Activated CD8-positive, alpha-beta memory T cell treated with anti-CD3 and anti-CD28 coated beads, Interleukin-2, amount 50 U/mL, for 1 hour (primary cell): ENCODE measurements at regions not wholly inside any gene's neighbourhood (a gene's known extent, or its start where the extent isn't known, plus 50 kb on each side); places are given as distances from the start of the nearest gene placed in this dataset.

ENCODE experiments used
- DNase-seq: peaks from one replicate; pipeline ENCODE4 v3.0.0-alpha.2; 2020; ENCODE audit errors: extremely low read depth

DNA sequence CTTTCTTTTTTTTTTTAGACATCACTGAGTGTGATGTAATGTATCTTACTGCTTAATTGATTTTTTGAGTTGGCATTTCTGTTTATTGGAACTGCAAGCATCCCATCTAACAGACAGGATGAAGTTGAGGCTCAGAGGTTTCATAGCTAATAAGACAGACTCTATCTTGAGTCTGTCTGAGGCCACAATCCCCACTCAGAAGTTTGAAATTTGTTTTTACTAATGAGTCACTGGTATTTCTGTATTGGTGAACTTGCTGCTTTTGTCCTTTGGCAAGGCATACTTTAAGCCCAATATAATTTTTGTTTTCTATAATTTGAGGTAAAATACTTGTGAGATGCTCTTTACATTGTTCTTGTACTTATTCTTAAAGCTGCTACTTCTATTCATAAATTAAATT, 491.2 kb downstream of the PSAT1 start:
- DNase-seq = no peak

DNA sequence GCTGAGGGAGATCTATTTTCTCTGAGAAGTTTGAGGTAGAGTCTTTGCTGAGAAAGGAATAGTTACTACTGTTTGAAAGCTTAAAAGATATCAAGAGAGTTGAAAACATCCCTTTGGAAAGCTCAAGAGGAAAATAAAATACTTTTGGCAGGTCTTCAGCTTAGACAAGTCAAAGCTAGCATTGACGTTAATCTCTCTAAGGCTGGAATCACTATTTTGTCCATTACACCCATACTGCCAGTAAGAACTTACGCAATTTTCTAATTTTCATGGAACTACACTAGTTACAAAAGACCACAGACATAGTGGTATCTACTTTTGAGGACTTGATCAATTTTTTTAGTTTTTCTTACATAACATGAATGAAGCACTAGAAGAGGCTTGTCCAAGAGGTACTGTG, 494.9 kb downstream of the PSAT1 start:
- DNase-seq = no peak

DNA sequence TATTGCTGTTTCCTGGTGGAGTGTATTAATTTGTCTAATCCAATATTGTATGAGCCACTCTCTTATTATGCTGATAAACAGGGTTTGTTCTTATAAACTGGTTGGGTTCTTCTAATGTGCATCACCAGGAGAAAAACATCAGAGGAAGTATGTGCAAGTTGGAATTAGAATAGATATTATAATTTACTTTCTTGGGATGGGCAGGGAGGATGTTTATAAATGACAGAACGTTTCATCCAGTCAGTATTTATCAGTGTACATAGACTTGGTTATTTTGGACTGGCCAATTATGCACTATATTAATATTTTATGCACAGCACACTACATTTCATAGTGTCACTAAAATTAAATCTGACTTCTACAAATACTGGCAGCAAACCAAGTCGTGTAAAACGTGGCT, 495.8 kb downstream of the PSAT1 start:
- DNase-seq = no peak

DNA sequence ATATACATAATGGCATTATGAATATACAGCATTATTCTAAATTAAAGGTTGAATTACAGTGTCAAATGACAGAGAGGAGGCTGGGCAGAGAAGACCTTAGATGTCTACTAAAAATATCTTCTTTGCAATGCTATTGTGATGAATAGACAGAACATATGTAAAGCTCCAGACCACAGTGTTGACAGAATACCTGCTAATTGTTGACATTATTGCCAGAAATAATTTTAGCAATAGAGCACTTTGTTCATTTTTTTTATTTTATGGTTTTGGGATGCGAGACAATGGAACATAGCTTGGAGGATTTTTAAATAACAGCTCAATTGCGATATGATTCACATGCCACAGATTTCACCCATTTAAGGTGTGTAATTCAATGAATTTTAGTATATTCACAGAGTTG, 508.8 kb downstream of the PSAT1 start:
- DNase-seq = no peak

DNA sequence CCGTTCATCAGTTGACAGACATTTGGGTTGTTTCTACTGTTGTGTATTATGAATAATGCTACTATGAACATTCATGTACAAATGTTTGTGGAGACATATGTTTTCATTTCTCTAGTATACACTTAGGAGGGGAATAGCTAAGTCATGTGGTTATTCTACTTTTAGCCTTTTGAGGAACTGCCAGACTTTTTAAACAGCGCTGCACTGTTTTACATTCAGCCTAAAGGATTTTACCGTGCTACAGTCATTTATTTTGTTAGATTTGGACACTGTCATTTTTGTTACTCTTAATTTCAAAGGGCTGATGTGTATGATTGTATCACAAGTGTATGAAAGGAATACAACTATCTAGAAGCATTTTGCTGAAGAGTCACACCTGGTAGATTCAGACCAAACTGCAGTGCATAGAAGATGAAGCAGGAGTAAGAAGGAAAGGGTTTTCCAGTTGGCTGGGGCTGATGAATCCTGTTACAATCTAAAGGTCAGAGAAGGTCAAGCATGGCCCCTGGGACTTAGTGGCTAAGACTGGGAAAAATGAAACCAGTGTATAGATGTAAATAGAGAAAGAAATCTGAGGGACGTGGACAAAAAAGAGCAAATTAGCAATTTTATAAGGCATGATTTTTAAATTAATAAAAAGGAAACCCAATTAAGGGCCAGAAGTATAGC, 509.7 kb downstream of the PSAT1 start:
- DNase-seq = no peak

DNA sequence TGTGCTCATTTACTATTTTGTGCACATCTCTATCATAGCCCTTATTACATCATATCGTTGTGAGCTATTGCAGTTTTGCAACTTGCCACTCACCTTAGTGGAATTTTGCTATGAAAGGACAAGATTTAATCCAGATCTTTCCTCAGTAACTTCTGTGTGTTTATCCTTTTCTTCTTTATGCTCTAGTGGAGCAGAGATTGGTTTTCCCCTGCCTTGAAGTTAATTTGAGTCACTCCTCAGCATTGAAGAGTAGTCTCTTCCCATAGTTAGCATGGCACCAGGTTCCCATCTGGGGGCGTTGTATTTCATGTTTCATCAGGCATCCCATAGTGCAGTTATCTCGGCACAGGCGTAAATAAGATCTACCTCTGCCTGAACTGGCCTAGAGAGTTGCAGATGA, 510.4 kb downstream of the PSAT1 start:
- no peak for DNase-seq

DNA sequence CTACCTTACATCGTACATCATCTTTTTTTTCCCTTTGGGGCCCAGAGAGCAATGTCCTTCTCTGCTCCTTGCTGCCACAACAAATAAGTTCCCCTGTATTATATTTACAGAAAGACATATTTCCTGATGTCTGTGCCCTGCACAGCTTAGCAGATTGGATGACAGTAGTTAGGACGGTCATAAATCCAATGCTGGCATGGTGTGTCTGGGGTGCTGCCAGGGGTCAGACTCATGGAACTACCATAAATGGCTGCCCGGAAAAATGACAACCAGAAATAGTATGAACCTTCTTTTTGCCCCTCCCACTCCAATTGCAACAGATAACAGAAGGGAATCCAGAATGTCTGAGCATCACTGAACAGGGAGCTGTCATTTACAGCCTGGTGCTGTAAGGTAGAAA, 511.1 kb downstream of the PSAT1 start:
- DNase-seq = no peak

DNA sequence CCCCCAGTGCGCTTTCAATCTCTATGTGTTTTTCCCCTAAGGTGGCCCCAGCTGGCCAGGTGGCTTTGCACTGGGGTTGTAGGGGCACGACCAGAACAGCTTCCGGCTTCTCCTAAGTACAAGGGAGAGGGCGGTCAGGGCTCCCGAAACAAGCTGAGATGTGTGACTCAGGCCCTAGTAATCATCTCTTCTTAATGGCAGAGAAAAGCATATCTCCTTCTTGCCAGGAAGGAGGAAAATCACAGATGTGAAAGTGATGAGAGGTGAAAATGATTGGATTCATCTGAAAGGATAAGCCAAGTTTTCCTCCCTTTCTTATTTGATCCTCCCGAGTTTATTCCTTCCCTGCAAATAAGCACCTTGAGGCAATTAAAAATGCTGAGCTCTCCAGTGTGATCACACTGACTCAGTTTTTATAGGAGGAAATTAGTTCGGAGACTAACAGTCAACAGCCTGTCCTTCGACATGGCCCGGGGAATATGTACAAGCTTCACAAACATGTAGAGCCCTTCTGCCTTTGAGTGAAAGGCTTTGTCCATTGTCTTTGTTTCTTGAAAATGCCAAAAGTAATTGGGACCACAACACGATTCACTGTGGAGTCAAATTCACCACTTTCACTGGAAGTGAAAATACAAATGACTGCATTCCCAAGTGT, 514.8 kb downstream of the PSAT1 start:
- DNase-seq = no peak

DNA sequence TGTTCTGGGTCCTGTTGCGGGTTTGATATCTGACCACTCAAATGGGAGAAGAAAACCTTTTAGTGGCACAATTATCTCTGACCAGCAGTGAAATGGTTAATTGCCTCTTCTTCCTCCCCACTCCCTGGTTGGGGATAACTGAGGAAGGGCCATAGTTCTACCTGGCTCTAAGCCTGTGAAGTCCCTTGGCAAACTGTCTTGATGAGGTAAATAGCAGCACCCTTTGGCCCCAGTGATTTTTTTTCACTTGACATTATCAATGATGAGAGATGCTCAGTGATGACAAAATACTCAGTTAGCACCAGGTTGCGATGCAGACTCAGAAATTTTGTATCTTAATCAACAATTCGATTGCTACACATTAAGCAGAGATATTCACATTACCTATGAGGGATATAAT, 515.7 kb downstream of the PSAT1 start:
- DNase-seq = no peak

DNA sequence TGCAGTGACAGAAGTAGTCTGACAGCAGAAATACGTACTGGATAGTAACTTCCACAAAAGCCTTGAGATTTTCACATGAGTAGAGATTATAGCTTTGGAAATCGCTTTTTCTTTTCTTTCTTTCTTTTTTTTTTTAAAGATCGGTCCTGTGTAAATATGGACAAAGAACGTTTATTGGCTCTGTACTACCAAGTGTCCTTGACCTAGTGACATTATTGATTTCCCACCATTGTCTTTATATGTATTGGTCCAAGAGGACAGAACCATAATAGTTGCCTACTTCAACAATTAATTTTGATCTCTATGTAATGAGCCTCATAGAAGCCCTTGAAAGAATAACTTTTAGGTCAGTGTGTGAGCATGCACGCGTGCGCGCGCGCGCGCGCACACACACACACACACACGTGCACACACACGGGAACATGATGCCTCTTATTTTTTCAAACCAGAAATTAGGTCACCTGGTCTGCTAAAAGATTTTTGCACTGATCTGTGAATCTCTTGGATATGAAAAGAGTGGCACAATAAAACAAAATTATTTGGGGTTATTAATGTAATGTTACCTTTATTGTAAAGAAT, 516.8 kb downstream of the PSAT1 start:
- no peak for DNase-seq

DNA sequence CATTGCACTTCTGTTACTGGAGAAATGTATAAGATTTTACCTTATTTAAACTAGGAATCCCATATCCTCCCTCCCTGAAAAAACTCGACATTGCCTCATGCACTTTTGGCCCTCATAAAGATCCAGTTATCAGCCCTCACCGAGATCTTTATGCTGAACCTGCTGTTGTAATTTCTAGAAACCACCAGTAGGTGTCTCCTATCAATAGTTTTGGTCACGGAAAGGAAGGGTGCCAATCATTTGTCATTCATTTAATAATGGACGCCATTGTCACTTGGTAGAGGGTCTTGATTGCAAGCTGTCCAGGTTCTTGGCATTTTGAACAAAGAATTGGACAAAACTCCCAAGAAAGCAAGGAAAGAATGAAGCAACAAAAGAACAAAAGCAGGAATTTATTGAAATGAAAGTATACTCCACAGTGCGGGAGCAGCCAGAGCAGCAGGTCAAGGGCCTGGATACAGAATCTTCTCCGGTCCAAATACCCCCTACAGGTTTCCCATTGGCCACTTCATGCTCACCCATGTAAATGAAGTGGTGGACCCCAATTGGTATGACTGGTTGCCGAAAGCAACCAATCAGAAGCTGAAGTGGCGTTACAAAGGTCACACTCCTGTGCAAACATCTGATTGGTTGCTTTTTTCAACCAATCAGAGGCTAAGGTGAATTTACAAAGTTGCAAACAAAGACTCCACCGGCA, 524.3 kb downstream of the PSAT1 start:
- no peak for DNase-seq

DNA sequence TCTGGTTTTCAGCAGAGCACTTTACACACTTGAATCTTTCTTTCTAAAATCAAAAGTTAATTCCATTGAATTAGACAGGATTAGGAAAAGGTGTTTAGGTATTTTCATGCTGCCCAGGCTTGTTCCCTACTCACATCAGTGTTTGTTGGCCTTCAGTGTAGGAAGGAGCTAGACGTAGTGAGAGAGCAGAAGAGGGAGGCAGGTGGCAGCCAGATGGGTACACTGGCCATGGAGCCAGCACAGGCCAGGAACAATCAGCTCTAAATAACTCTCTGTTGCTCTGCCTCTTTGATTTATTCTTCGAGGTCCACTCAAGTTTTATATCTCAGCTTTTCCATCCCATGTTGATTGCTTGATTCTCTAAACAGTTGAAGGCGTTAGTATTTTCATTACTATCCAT, 529.6 kb downstream of the PSAT1 start:
- DNase-seq = no peak

DNA sequence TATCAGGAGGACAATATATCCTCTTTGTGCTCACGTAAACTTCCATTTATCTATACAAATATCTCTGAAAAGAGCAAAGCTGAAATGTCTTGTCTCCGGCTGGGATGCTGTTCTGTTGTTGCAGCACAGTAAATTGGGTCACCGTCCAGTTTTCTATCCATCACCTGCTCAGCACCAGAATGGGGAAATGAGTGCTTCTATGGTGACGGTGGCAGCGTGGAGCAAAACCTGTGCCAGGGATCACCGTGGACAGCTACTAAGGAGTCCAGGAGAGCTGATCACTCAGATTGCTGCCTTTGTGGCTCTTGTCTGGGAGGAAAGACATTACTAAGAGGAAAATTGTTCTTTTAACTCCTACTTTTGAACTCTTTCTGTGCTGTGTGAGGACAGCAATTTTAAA, 531.6 kb downstream of the PSAT1 start:
- DNase-seq = no peak

DNA sequence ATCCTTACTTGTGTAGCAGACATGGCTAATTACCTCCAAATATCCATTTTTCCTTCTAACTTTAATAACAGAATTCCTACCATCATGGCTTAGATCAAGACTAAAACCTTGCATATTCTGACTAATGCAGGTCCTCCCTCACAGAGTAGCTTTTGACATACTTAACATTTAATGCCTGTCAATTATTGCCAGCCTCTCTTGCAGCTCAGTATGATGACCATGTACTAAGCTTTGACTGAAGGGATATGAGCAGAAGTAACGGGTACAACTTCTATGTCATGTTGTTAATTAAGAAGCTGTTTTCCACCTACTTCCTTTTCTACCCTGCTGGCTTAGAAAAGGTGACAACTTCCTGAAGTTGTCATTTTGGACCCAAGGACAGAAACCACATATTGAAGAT, 533.4 kb downstream of the PSAT1 start:
- DNase-seq = no peak

DNA sequence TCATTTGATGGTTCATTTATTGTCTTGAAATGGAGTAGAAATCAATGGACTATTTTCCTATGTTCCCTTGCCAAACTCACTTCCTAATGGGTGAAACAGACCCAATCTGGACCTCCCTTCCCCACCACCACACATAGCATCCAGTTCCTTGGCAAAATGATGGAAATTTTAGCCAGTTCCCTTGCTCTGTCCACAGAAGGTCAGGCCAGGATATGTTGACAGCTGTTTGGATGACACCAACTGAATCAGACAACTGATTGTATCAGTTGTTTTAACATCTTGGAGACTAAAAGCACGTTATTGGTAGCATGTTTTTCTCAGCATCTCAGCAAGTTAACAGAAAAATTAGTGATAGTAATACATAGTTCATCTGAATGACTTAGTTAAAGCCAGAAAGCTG, 534.8 kb downstream of the PSAT1 start:
- no peak for DNase-seq

DNA sequence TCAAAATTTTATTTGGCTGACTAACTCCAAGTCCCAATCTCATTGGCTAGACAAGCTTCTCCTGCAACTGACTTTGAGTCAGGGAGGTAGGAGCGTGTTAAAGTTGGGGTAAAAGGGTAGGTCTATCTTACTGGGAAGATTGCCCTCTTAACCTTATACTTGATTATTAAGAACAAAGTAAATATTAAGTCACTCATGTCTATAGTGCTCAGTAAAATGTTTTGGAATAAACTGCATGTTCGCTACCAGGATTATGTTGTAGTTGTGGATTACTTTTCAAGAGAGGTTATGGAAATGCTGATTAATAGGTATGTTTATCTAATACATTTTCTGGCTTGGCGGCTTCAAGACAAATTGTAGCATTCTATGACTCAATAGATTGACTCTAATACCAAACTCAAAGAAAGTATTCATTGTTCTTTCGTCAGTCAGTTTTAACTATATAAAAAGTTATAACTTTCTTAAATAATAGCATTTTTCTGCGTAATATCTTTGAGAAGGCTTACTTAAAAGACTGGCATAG, 539.1 kb downstream of the PSAT1 start:
- DNase-seq = no peak

DNA sequence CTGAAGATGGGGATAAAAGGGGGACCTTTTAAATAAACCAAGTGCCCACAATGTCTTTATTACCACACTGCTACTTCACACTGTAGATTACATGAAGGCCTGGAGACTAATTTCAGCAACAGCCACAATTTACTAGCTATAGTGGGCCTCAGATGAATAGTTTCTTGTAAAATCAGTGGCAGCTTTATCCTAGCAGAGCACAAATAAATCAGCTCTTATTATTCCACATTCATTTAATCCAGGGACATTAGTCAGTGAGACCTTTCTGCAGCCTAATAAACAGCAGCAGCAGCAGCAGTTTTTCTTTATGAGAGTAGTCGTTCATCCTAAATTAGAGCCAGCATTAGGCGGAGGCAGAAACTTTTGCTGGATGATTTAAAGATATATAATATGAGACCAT, 542.3 kb downstream of the PSAT1 start:
- no peak for DNase-seq

DNA sequence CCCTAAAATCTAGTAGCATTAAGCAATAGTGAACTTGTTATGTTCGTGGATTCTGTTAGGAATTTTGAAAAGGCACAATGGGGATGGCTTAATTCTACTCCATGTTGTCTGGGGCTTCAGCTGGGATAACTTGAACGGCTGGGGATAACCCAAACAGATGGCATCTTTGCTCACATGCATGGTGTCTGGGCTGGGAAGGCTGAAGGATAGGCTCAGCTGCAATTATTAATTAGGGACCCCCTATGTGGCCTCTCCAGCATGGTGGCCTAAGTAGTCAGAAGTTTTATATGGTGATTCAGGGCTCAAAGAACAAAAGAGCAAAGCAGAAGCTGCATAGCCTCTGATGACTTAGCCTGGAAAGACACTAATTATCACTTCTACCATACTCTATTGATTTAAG, 551.1 kb downstream of the PSAT1 start:
- DNase-seq = no peak

DNA sequence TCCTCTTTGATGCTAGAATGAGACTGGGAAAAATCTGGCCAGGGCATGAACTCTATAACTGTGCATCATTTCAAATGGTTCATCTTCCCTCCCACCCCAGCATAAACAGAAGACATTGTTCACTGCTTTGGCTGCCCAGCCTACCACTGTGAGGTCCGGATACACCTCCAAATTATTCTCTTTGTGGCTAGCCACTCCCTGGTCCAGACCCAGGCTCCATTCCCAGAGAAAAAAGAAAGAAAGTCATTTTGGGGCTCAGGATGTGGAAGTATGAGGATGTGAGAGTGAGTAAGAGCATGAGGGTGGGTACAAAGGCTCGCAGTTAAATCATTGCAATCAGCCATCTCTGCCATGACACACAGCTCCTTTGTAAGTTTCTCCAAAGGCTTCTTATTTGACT, 559.2 kb downstream of the PSAT1 start:
- no peak for DNase-seq

DNA sequence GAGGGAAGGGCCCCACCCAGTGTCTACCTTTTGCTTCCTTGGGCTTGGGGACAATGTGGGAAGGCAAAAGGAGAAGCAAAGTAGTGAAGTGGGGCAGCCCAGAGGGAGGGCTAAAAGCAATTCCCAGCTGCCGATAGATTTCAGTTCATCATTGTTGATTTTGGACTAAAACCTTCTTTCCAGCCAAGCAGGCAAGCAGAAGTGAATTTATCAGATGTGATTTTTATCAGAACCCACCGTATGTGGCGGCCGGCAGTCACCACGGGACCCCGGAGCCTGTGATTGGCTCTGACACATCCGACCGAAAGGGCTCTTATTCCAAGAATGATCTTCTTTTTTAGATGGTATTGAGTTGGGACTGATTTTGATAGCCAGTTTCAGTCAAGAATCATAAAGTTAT, 559.9 kb downstream of the PSAT1 start:
- no peak for DNase-seq

DNA sequence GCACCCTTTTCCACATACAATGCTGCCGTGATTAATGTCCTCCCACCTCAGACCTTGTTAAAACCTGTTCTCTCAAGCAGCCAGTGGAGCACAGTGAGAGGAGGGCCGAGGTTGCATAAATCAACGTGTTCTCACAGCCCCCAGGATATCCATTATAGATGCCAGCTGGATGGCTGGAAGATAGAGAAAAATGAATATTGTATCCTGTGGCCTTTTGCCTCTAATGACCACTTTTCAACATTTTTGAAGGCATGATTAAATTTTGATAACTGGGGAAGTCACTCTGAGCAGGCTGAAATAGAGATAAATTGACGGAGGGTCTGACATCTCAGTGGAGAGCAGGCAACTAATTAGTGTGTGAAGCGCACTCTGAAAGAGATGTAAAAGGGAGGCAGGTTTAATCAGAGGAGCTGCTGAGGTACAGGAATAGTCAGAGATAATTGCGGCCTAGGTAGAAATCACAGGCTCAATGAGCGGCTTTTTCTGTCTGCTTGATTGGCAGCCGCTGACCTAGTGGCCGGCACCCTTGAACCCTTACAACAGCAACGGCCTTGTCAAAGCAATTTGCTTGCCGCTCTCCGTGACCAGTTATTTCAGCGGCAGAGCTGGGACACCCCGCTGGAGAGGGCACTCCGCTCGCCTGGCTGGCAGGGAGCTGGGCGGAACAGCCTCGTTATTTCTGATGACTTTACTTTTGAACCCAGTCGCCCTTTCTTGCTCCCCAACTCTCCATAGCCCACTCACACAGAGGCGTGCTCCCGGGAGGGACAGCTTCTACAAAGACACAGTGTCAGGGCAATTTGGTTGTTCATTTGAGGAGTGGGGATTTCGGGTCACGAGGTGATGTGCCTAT, 560.7 kb downstream of the PSAT1 start:
- no peak for DNase-seq

DNA sequence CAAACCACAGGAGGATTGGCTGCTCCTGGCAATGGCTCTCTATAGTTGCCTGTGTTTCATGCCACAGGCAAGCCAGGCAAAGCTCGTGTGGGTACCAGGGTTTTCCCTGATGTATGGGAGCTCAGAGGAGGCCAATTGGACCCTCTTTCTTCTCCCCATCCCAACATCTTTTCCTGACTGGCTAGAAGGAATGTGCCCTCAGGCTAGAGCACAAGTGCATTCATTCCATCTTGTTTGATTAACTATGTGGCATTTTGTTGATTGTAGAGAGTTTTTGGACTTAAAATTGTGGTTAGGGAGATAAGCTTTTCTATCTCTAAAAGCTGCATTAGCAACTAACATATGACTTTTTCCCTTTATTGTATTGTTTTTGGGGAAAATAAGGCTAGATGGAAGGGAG, 561.3 kb downstream of the PSAT1 start:
- no peak for DNase-seq
